ENCODE measurements at regions not wholly inside any gene's neighbourhood (a gene's known extent, or its start where the extent isn't known, plus 50 kb on each side); places are given as distances from the start of the nearest gene placed in this dataset.

DNA sequence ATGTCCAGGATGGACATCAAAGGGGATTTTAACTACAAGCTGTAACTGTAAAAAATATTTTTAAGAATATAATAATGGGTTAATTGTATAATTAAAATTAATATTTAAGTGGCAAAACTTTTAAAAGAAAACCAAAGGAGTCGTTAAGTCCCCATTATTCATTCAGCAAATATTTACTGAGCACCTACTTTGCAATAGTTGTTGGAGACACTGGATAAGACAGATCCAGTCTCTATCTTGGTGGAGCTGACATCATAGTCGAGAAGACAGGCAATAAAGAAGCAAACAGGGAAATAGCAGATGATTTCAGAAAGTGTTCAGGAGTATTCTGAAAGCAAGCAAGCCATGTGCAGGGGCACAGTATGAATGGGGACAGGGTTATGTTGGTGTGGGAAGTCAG is 137.0 kb downstream of the CEBPB start:
- DNase-seq (ENCODE audit: low read depth in 2 of 2) = no peak
- TF ChIP-seq, protein P1, sequence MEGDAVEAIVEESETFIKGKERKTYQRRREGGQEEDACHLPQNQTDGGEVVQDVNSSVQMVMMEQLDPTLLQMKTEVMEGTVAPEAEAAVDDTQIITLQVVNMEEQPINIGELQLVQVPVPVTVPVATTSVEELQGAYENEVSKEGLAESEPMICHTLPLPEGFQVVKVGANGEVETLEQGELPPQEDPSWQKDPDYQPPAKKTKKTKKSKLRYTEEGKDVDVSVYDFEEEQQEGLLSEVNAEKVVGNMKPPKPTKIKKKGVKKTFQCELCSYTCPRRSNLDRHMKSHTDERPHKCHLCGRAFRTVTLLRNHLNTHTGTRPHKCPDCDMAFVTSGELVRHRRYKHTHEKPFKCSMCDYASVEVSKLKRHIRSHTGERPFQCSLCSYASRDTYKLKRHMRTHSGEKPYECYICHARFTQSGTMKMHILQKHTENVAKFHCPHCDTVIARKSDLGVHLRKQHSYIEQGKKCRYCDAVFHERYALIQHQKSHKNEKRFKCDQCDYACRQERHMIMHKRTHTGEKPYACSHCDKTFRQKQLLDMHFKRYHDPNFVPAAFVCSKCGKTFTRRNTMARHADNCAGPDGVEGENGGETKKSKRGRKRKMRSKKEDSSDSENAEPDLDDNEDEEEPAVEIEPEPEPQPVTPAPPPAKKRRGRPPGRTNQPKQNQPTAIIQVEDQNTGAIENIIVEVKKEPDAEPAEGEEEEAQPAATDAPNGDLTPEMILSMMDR (IDR thresholded peaks at IDR 0.05; ENCODE audit: low read depth, low read length) = no peak
- no peak overlapping the region for H3K4me3 ChIP-seq (replicated peaks in 1 of 2; ENCODE audit: low read depth in 2 of 2, low read length in 2 of 2)

- TF ChIP-seq, protein P1 (IDR thresholded peaks at IDR 0.05; ENCODE audit: low read depth, low read length) = no peak
These were observed 137.8 kb downstream of the CEBPB start for GRCh38 chr20:50328222-50328979.

DNA sequence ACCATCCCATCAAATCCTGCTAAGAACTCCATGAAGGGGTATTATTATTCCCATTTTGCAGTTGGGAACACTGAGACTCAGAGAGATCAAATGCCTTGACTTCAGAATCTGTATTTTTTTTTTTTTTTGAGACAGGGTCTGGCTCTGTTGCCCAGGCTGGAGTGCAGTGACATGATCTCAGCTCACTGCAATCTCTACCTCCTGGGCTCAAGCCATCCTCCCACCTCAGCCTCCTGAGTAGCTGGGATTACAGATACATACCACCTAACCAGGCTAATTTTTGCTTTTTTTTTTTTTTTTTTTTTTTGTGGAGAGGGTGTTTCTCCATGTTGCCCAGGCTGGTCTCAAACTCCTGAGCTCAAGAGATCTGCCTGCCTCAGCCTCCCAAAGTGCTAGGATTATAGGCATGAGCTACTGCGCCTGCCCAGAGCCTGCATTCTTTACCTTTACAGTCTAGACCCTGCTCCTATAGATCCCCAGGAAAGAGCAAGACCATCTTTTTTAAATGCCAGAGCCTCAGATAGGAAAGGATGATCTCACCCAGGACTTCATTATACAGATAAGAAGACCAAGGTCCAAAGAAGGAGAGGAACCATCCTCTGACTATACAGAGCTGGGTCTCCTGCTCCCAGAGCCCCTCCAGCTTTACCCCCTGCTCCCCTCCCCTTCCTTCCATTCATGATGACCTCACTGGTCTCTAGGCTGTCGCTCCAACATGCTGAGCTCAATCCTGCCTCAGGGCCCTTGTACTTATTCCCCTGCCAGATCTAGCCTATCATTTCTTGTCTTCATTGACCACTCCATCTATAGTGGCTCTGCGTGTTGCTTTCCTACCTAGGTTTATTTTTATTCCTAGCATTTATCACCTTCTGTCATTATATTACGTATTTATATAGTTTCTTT is 138.6 kb downstream of the CEBPB start:
- H3K4me3 ChIP-seq (replicated peaks in 1 of 2; ENCODE audit: low read depth in 2 of 2, low read length in 2 of 2) = no peak overlapping the region
- no peak for DNase-seq (ENCODE audit: low read depth in 2 of 2)
- TF ChIP-seq, protein P1 (IDR thresholded peaks at IDR 0.05; ENCODE audit: low read depth, low read length) = no peak

More at GRCh38 chr20:50328222-50328979, 137.8 kb downstream of the CEBPB start:
- DNase-seq (ENCODE audit: low read depth in 2 of 2) = no peak
- no peak overlapping the region for H3K4me3 ChIP-seq (replicated peaks in 1 of 2; ENCODE audit: low read depth in 2 of 2, low read length in 2 of 2)

- no peak for DNase-seq (ENCODE audit: low read depth in 2 of 2)
- TF ChIP-seq, protein P1 (IDR thresholded peaks at IDR 0.05; ENCODE audit: low read depth, low read length) = no peak
- H3K4me3 ChIP-seq (replicated peaks in 1 of 2; ENCODE audit: low read depth in 2 of 2, low read length in 2 of 2) = no peak overlapping the region
These were observed 139.4 kb downstream of the CEBPB start for GRCh38 chr20:50329981-50330503.

GRCh38 chr20:50330504-50331313 is 140.1 kb downstream of the CEBPB start:
- no peak overlapping the region for H3K4me3 ChIP-seq (replicated peaks in 1 of 2; ENCODE audit: low read depth in 2 of 2, low read length in 2 of 2)
- DNase-seq (ENCODE audit: low read depth in 2 of 2) = peak in 1 of 2 donors; percentile 69
- TF ChIP-seq, protein P1 (IDR thresholded peaks at IDR 0.05; ENCODE audit: low read depth, low read length) = no peak

Data from cardiac fibroblast (primary cell).